GM12875 (cell line): ENCODE measurements at regions not wholly inside any gene's neighbourhood (a gene's known extent, or its start where the extent isn't known, plus 50 kb on each side); places are given as distances from the start of the nearest gene placed in this dataset.

Source experiments
- H3K4me3 ChIP-seq: one replicate; pipeline ENCODE4 v1.5.1; 2011; ENCODE audit warnings: low read depth, low read length, control low read depth
- CTCF ChIP-seq: IDR thresholded peaks from 2 replicates; pipeline ENCODE4 v1.5.1; 2011; ENCODE audit warnings: low read depth, mild to moderate bottlenecking, control low read depth, inconsistent platforms, low read length, moderate library complexity, borderline replicate concordance; ENCODE audit not compliant: insufficient read depth

GRCh38 chr16:51402785-51403184, 251.7 kb upstream of the SALL1 start:
- TF ChIP-seq CTCF: no peak
- no peak overlapping the region for H3K4me3 ChIP-seq

- TF ChIP-seq CTCF: no peak
- H3K4me3 ChIP-seq: no peak overlapping the region
These were observed 251.2 kb upstream of the SALL1 start for GRCh38 chr16:51402298-51402697.

DNA sequence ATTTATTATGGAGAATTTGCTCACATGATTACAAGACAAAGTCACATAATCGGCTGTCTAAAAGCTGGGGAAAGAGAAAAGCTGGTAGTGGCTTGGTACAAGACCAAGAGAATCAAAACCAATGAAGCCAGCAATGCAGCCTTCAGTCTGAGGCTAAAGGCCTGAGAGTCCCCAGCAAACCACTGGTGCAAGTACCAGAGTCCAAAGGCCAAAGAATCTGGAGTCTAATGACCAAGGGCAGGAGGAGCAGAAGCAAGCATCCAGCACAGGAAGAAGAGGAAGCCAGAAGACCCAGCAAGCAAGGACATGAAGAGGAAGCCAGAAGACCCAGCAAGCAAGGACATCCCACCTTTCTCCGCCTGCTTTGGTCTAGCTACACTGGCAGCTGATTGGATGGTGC, 250.6 kb upstream of the SALL1 start:
- H3K4me3 ChIP-seq: no peak overlapping the region
- no peak for TF ChIP-seq CTCF

DNA sequence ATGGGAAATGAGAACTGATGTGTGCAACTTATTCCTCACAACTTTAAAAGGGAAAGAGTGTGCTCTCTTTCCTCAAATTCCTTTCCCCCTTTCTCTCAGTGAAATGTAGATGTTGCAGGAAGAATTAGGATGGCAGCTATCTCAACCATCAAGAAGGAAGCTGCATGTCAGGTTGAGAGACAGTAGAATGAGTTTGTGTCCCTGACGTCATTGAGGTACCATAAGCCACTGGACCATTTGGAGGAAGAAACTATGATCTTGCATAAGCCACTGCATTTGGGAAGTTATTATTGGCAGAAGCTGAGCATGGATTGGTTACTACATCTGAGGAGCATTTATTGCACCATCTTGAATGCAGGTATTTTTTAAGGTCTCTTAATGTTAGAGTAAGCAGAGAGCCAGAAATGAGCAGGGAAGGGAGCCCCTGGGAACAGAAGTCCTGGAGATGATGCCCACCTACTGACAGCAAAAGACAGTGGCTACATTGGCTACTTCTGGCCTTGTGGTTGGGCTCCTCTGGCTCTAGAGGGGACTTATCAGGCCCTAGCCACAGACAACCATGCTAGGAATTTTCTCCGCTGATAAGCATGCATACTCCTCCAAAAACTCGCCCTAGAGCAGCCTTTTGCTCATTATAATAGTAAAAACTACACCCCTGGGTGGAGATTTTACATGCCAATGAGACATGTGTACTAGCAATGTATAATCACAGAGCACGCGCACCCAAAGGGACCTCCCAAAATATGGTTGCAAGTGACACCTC, 249.0 kb upstream of the SALL1 start:
- no peak for TF ChIP-seq CTCF
- no peak overlapping the region for H3K4me3 ChIP-seq

- TF ChIP-seq CTCF: no peak
- H3K4me3 ChIP-seq: no peak overlapping the region
These were observed 243.4 kb upstream of the SALL1 start for GRCh38 chr16:51394421-51394820.

DNA sequence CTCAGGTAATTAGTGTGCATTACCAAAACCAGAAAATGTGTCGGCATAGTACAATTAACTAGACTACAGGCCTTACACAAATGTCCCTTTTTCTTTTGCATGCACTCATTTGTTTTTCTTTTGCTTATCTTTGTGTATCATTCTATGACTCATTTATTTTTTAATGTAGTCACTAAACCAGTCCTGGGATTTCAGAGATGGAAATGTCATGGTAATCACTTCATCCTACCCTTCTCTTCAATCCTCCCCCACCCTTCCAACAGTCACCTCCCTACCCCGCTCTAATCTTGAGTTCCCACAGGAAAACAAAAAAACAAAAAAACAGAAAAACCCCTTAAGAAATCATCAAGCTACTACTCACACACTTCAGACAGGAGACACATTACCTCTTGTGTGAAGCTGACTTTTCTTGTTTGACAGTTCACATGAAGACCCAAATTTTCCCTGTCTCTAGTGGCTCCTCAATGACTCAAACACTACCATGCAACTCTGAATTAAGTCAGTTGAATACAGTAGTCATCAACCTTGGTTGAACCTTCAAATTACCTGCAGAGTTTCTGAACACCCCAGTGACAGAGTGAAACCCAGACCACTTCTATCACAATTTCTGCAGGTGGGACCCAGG, 242.4 kb upstream of the SALL1 start:
- no peak overlapping the region for H3K4me3 ChIP-seq
- no peak for TF ChIP-seq CTCF
